AG04449 (cell line): ENCODE measurements at regions not wholly inside any gene's neighbourhood (a gene's known extent, or its start where the extent isn't known, plus 50 kb on each side); places are given as distances from the start of the nearest gene placed in this dataset.

Experiments
- CTCF ChIA-PET: fragments of 350-600 bp; formaldehyde crosslinking; extraction: SDS; loops from one replicate; lab custom pipeline; 2021; ENCODE audit warnings: antibody characterized with exemption; lab: Yijun Ruan, JAX
- POLR2A ChIA-PET: fragments of 400-600, 350-600 bp; formaldehyde crosslinking; extraction: SDS; loops from one replicate; lab custom pipeline; 2020; ENCODE audit warnings: antibody characterized with exemption, inconsistent platforms; lab: Yijun Ruan, JAX
- DNase-seq: peaks from one replicate; pipeline ENCODE4 v3.0.0-alpha.2; 2010; ENCODE audit warnings: low read depth, low spot score
- H3K4me3 ChIP-seq: 2 replicates; pipeline ENCODE4 v1.5.1; 2011; ENCODE audit warnings: low read depth, mild to moderate bottlenecking, control low read depth, low read length
- CTCF ChIP-seq: IDR thresholded peaks from one replicate; pipeline ENCODE4 v1.5.1; 2011; ENCODE audit warnings: mild to moderate bottlenecking, moderate library complexity, low read length, control low read depth, inconsistent platforms; ENCODE audit not compliant: insufficient read depth; ENCODE audit errors: missing control alignments

GRCh38 chr2:198321522-198322088 lies 517.2 kb downstream of the PLCL1 start:
- no peak for TF ChIP-seq CTCF
- POLR2A ChIA-PET, result no interaction called here
- CTCF ChIA-PET, result interaction anchor here (12.2 kb wide), 1 partner anchor 1163 kb away, joined by 348 read pairs; no protein-coding TSS in a partner anchor
- H3K4me3 ChIP-seq, result no peak overlapping the region
- no peak for DNase-seq

GRCh38 chr2:198316852-198317396 lies 512.5 kb downstream of the PLCL1 start:
- ChIA-PET POLR2A (no interaction called here), CTCF (interaction anchor here (0.8 to 12.2 kb wide), 4 partner anchors 7 to 1167 kb away, joined by 3 to 348 read pairs (median 16); no protein-coding TSS in a partner anchor)
- TF ChIP-seq CTCF, result no peak
- no peak overlapping the region for H3K4me3 ChIP-seq
- DNase-seq, result no peak

- DNase-seq, result no peak
- no peak for TF ChIP-seq CTCF
- POLR2A ChIA-PET, result no interaction called here
- CTCF ChIA-PET, result interaction anchor here (0.8 to 12.2 kb wide), 8 partner anchors 8 to 1451 kb away, joined by 3 to 348 read pairs (median 11); no protein-coding TSS in a partner anchor
- no peak overlapping the region for H3K4me3 ChIP-seq
These were observed 511.6 kb downstream of the PLCL1 start for GRCh38 chr2:198315791-198316630.

GRCh38 chr2:198314559-198315153 lies 510.3 kb downstream of the PLCL1 start:
- no peak overlapping the region for H3K4me3 ChIP-seq
- CTCF ChIA-PET, result interaction anchor here (0.8 to 12.2 kb wide), 24 partner anchors 9 to 1452 kb away, joined by 3 to 348 read pairs (median 6); no protein-coding TSS in a partner anchor
- DNase-seq, result peak; percentile 31
- peak; percentile 54 for TF ChIP-seq CTCF
- POLR2A ChIA-PET, result no interaction called here

- no peak for TF ChIP-seq CTCF
- DNase-seq, result no peak
- ChIA-PET CTCF (interaction anchor here (0.7 to 12.2 kb wide), 29 partner anchors 7 to 1547 kb away, joined by 3 to 348 read pairs (median 4); no protein-coding TSS in a partner anchor), POLR2A (no interaction called here)
- H3K4me3 ChIP-seq, result no peak overlapping the region
These were observed 508.4 kb downstream of the PLCL1 start for GRCh38 chr2:198312596-198313483.
